GM12878 (cell line): ENCODE measurements at regions not wholly inside any gene's neighbourhood (a gene's known extent, or its start where the extent isn't known, plus 50 kb on each side); places are given as distances from the start of the nearest gene placed in this dataset.

ENCODE experiments used
- ATAC-seq: fragments of 200-7000 bp; cut with Tn5 transposase; 3 replicates; pipeline ENCODE4 v1.9.1; 2020; ENCODE audit warnings: mild to moderate bottlenecking, moderate library complexity
- BruUV-seq: library from RNA; stranded (reverse); fragments of 400-500 nt; replicated peaks from 2 replicates; lab custom pipeline; 2021; lab: Mats Ljungman, UMichigan
- CTCF ChIA-PET: fragments of 300-600 bp; sonication (Branson Sonifier 250); formaldehyde crosslinking; extraction: SDS; loops from one replicate; lab custom pipeline; 2021; ENCODE audit warnings: inconsistent platforms; lab: Yijun Ruan, JAX
- POLR2A ChIA-PET: fragments of 350-600 bp; formaldehyde crosslinking; extraction: SDS; loops from one replicate; lab custom pipeline; 2021; ENCODE audit warnings: inconsistent platforms; lab: Charles Lee
- RAD21 ChIA-PET: fragments of 300-600 bp; sonication (Branson Sonifier 250); formaldehyde crosslinking; loops from one replicate; lab custom pipeline; 2023; ENCODE audit warnings: antibody characterized with exemption; ENCODE audit not compliant: unreplicated experiment; lab: Charles Lee
- SMC1A ChIA-PET: fragments of 300-600 bp; sonication (Branson Sonifier 250); formaldehyde crosslinking; loops from one replicate; lab custom pipeline; 2023; ENCODE audit not compliant: unreplicated experiment, uncharacterized antibody; lab: Charles Lee
- DNase-seq: peaks from one replicate; pipeline ENCODE4 v3.0.0-alpha.2; 2011; ENCODE audit warnings: low read depth, low spot score
- FAIRE-seq: peaks from 3 replicates; lab custom pipeline; 2011; peaks lifted over from hg19 to GRCh38; lab: Jason Lieb, UNC
- H2AFZ ChIP-seq: 2 replicates; pipeline ENCODE4 v1.6.0; 2011; ENCODE audit warnings: low read depth, low read length, control low read depth; ENCODE audit not compliant: control insufficient read depth
- H3K27ac ChIP-seq: 2 replicates; pipeline ENCODE4 v1.5.1; 2011; ENCODE audit warnings: control low read depth; ENCODE audit not compliant: control insufficient read depth, insufficient read depth
- H3K27me3 ChIP-seq, 2 experiments: replicated peaks in 1 of 2; 2 replicates each; pipeline versions ENCODE4 v1.6.0 to v1.6.1; 2011; ENCODE audit warnings: low read length in 1 of 2; ENCODE audit not compliant: control insufficient read depth in 2 of 2, insufficient read depth in 2 of 2
- H3K36me3 ChIP-seq, 2 experiments: 2 replicates each; pipeline ENCODE4 v1.5.1; 2011; ENCODE audit warnings: low read length in 1 of 2; ENCODE audit not compliant: control insufficient read depth in 2 of 2, insufficient read depth in 2 of 2
- H3K4me1 ChIP-seq: 2 replicates; pipeline ENCODE4 v1.6.1; 2011; ENCODE audit warnings: mild to moderate bottlenecking, low read length, moderate library complexity, mixed read lengths; ENCODE audit not compliant: control insufficient read depth, insufficient read depth
- H3K4me2 ChIP-seq: 2 replicates; pipeline ENCODE4 v1.6.0; 2011; ENCODE audit warnings: control low read depth; ENCODE audit not compliant: control insufficient read depth, insufficient read depth
- H3K4me3 ChIP-seq: fragments of 200-600 bp; sonication (generic); 2 replicates; pipeline ENCODE4 v1.5.1; 2016
- H3K79me2 ChIP-seq: 2 replicates; pipeline ENCODE4 v1.6.0; 2011; ENCODE audit warnings: low read length; ENCODE audit not compliant: control insufficient read depth, insufficient read depth
- H3K9ac ChIP-seq: 2 replicates; pipeline ENCODE4 v1.8.0; 2011; ENCODE audit warnings: low read length, control low read depth, mixed read lengths; ENCODE audit not compliant: control insufficient read depth, insufficient read depth
- H3K9me3 ChIP-seq: replicated peaks from 3 replicates; pipeline ENCODE4 v1.5.1; 2011; ENCODE audit warnings: mild to moderate bottlenecking, low read length; ENCODE audit not compliant: control insufficient read depth, insufficient read depth
- H4K20me1 ChIP-seq: 2 replicates; pipeline ENCODE4 v1.6.0; 2011; ENCODE audit not compliant: control insufficient read depth, insufficient read depth
- CBX5 ChIP-seq: sonication (generic); IDR thresholded peaks from 2 replicates; pipeline ENCODE4 v1.6.1; 2016; ENCODE audit warnings: low read depth, moderate library complexity, mild to moderate bottlenecking, inconsistent platforms
- EED ChIP-seq: sonication (generic); IDR thresholded peaks from 2 replicates; pipeline ENCODE4 v1.6.1; 2016; ENCODE audit warnings: antibody characterized with exemption, low read depth
- HSF1 ChIP-seq: fragments of 150-350 bp; IDR thresholded peaks from 2 replicates; pipeline ENCODE4 v1.6.1; 2014; ENCODE audit warnings: mild to moderate bottlenecking, low read depth, low read length
- KLF5 ChIP-seq: fragments of 450-650 bp; IDR thresholded peaks from 2 replicates; pipeline ENCODE4 v1.6.1; 2014; ENCODE audit warnings: mild to moderate bottlenecking; ENCODE audit not compliant: partially characterized antibody
- MYB ChIP-seq: fragments of 150-350 bp; IDR thresholded peaks from 2 replicates; pipeline ENCODE4 v1.6.1; 2014; ENCODE audit warnings: mild to moderate bottlenecking, low read depth, low read length, borderline replicate concordance
- PRDM15 ChIP-seq: fragments of 450-650 bp; formaldehyde crosslinking; IDR thresholded peaks from 2 replicates; pipeline ENCODE4 v1.4.0; 2020; ENCODE audit warnings: mild to moderate bottlenecking, moderate library complexity
- RUNX3 ChIP-seq: IDR thresholded peaks from 2 replicates; pipeline ENCODE4 v1.6.1; 2012; ENCODE audit warnings: low read length, inconsistent platforms
- TARDBP ChIP-seq: IDR thresholded peaks from 2 replicates; pipeline ENCODE4 v1.6.1; 2016; ENCODE audit warnings: borderline replicate concordance
- ZBTB4 ChIP-seq: fragments of 450-650 bp; formaldehyde crosslinking; IDR thresholded peaks from 2 replicates; pipeline ENCODE4 v1.4.0; 2022; ENCODE audit warnings: mild to moderate bottlenecking, moderate library complexity
- WGBS: methylation state at CpG from one replicate; pipeline ENCODE4 v1.1.6; 2016; ENCODE audit warnings: low lambda C conversion rate; ENCODE audit not compliant: insufficient replicate concordance, insufficient coverage; ENCODE audit errors: missing lambda C conversion rate; 5-methylcytosine and 5-hydroxymethylcytosine counted together
- in situ Hi-C: fragments of 300-500 bp; cut with MboI; formaldehyde crosslinking; loops from 9 replicates; pipeline ENCODE4 v1.14.3; 2018; ENCODE audit warnings: mixed read lengths
- intact Hi-C: fragments of 100-400 bp; cut with micrococcal nuclease; formaldehyde crosslinking; loops from one replicate; pipeline ENCODE4 v1.14.2; 2022; ENCODE audit not compliant: unreplicated experiment

- no peak for FAIRE-seq
- in situ Hi-C loops = no loop called here
- ATAC-seq = no peak
- intact Hi-C loops = loop anchor here (10.0 kb wide), 1 partner anchor 328 kb away; no protein-coding TSS in a partner anchor
- H3K79me2 ChIP-seq = no peaks in the 10 kb centered on the region
- H3K27me3 ChIP-seq = no peaks in the 10 kb centered on the region
- H3K4me1 ChIP-seq = no peaks in the 10 kb centered on the region
- no peak overlapping the region for H2AFZ ChIP-seq
- ChIA-PET CTCF (no interaction called here), SMC1A (interaction anchor here (0.9 to 1.1 kb wide), 2 partner anchors 15 to 127 kb away, joined by 3 read pairs; no protein-coding TSS in a partner anchor), RAD21 (no interaction called here), POLR2A (no interaction called here)
- no peaks in the 10 kb centered on the region for H4K20me1 ChIP-seq
- H3K4me3 ChIP-seq = no peak overlapping the region
- no peaks in the 10 kb centered on the region for H3K36me3 ChIP-seq
- H3K4me2 ChIP-seq = no peak overlapping the region
- no peak overlapping the region for H3K9ac ChIP-seq
- DNase-seq = no peak
- 64% methylated on average over 4 of the region's 4 CpGs for WGBS
- TF ChIP-seq MYB (no peak), ZBTB4 (CRISPR knock-in tag) (no peak), EED (no peak), TARDBP (no peak), CBX5 (no peak), PRDM15 (CRISPR knock-in tag) (no peak), RUNX3 (no peak), HSF1 (no peak), KLF5 (no peak)
- no peaks in the 10 kb centered on the region for H3K9me3 ChIP-seq
- no peak overlapping the region for H3K27ac ChIP-seq
- BruUV-seq = no TSS peak
Measured at GRCh38 chr4:30386266-30386895, 333.8 kb upstream of the PCDH7 start.
